ENCODE measurements at regions not wholly inside any gene's neighbourhood (a gene's known extent, or its start where the extent isn't known, plus 50 kb on each side); places are given as distances from the start of the nearest gene placed in this dataset.
"Not testable (repeated sequence)": the region's sequence is repeated elsewhere in the genome, so short reads cannot be mapped to it uniquely, and the experiment has no call there.

- H3K4me2 ChIP-seq (ENCODE audit: low read depth, low read length, poor library complexity, severe bottlenecking) = no peak overlapping the region
- no peaks in the 10 kb centered on the region for H3K9me2 ChIP-seq (replicated peaks; ENCODE audit: insufficient read depth, low read length)
- no peaks in the 10 kb centered on the region for H3K36me3 ChIP-seq (ENCODE audit: insufficient read depth, low read length)
- H3K4me1 ChIP-seq (ENCODE audit: low read length) = no peaks in the 10 kb centered on the region
- no peaks in the 10 kb centered on the region for H4K20me1 ChIP-seq (ENCODE audit: insufficient read depth, low read depth, low read length)
- DNase-seq = no peak
- H3K9ac ChIP-seq (ENCODE audit: low read length) = no peak overlapping the region
- no peaks in the 10 kb centered on the region for H3K27me3 ChIP-seq (ENCODE audit: low read length)
- H3K9me3 ChIP-seq (ENCODE audit: low read length) = no peaks in the 10 kb centered on the region
- no peaks in the 10 kb centered on the region for H3K79me2 ChIP-seq (ENCODE audit: low read length)
- H3K27ac ChIP-seq (ENCODE audit: low read length) = no peak overlapping the region
- no peak overlapping the region for H3K4me3 ChIP-seq (ENCODE audit: low read length)
- no peak overlapping the region for H2AFZ ChIP-seq (ENCODE audit: low read length)
Observed at GRCh38 chr6:101150226-101150625, 243.3 kb upstream of the GRIK2 start.

DNA sequence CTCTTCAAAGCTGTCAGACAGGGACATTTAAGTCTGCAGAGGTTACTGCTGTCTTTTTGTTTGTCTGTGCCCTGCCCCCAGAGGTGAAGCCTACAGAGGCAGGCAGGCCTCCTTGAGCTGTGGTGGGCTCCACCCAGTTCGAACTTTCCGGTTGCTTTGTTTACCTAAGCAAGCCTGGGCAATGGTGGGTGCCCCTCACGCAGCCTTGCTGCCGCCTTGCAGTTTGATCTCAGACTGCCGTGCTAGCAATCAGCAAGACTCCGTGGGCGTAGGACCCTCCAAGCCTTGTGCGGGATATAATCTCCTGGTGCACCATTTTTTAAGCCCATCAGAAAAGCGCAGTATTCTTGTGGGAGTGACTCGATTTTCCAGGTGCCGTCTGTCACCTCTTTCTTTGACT is 235.9 kb upstream of the GRIK2 start:
- not testable (repeated sequence) for H3K27ac ChIP-seq (ENCODE audit: low read length); H3K36me3 ChIP-seq (ENCODE audit: insufficient read depth, low read length); H3K9me3 ChIP-seq (ENCODE audit: low read length); H2AFZ ChIP-seq (ENCODE audit: low read length); H3K79me2 ChIP-seq (ENCODE audit: low read length); H3K4me2 ChIP-seq (ENCODE audit: low read depth, low read length, poor library complexity, severe bottlenecking); DNase-seq; H3K9me2 ChIP-seq (replicated peaks; ENCODE audit: insufficient read depth, low read length); H3K9ac ChIP-seq (ENCODE audit: low read length); H3K4me3 ChIP-seq (ENCODE audit: low read length); H3K4me1 ChIP-seq (ENCODE audit: low read length); H4K20me1 ChIP-seq (ENCODE audit: insufficient read depth, low read depth, low read length); H3K27me3 ChIP-seq (ENCODE audit: low read length)

DNA sequence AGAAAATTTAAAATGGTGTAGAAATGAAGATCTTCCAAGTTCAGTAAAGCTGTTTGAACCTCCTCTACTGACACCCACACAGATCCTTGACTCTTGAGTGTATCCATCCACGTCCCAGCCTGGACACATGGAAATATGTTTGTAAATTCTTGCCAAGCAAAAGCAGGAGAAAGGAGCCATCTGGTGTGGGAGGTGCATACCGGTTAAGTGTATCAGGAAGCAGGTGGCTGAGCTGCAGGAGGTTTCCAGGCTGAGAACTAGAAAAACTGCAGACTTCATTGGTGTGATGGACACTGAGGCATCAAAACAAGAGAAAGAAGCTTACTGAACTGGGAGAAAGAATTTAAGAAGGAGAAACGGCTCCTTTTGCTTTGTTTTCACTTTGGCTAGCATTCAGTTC is 229.9 kb upstream of the GRIK2 start:
- Histone ChIP-seq H3K79me2 (ENCODE audit: low read length) (no peaks in the 10 kb centered on the region), H3K27ac (ENCODE audit: low read length) (no peak overlapping the region), H3K9me2 (replicated peaks; ENCODE audit: insufficient read depth, low read length) (no peaks in the 10 kb centered on the region), H2AFZ (ENCODE audit: low read length) (no peak overlapping the region), H3K36me3 (ENCODE audit: insufficient read depth, low read length) (no peaks in the 10 kb centered on the region), H3K4me3 (ENCODE audit: low read length) (no peak overlapping the region), H3K4me2 (ENCODE audit: low read depth, low read length, poor library complexity, severe bottlenecking) (no peak overlapping the region), H4K20me1 (ENCODE audit: insufficient read depth, low read depth, low read length) (no peaks in the 10 kb centered on the region), H3K9me3 (ENCODE audit: low read length) (no peaks in the 10 kb centered on the region), H3K4me1 (ENCODE audit: low read length) (no peaks in the 10 kb centered on the region), H3K27me3 (ENCODE audit: low read length) (no peaks in the 10 kb centered on the region), H3K9ac (ENCODE audit: low read length) (no peak overlapping the region)
- no peak for DNase-seq

GRCh38 chr6:101167638-101168037 is 225.9 kb upstream of the GRIK2 start:
- Histone ChIP-seq H3K27me3 (ENCODE audit: low read length) (no peaks in the 10 kb centered on the region), H3K4me2 (ENCODE audit: low read depth, low read length, poor library complexity, severe bottlenecking) (no peak overlapping the region), H2AFZ (ENCODE audit: low read length) (no peak overlapping the region), H3K36me3 (ENCODE audit: insufficient read depth, low read length) (no peaks in the 10 kb centered on the region), H3K27ac (ENCODE audit: low read length) (no peak overlapping the region), H3K9ac (ENCODE audit: low read length) (no peak overlapping the region), H3K79me2 (ENCODE audit: low read length) (no peaks in the 10 kb centered on the region), H4K20me1 (ENCODE audit: insufficient read depth, low read depth, low read length) (no peaks in the 10 kb centered on the region), H3K9me2 (replicated peaks; ENCODE audit: insufficient read depth, low read length) (no peaks in the 10 kb centered on the region), H3K9me3 (ENCODE audit: low read length) (no peaks in the 10 kb centered on the region), H3K4me1 (ENCODE audit: low read length) (no peaks in the 10 kb centered on the region), H3K4me3 (ENCODE audit: low read length) (no peak overlapping the region)
- DNase-seq = no peak

DNA sequence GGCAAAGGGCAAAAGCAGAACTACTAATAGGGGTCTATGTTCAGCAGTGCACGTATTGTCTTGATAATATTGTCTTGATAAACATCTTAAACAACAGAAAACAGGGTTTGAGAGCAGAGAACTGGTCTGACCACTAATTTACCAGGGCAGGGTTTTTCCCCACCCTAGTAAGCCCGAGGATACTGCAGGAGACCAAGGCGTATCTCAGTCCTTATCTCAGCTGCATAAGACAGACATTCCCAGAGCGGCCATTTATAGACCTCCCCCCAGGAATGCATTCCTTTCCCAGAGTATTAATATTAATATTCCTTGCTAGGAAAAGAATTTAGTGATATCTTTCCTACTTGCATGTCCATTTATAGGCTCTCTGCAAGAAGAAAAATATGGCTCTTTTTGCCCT is 222.5 kb upstream of the GRIK2 start:
- H4K20me1 ChIP-seq (ENCODE audit: insufficient read depth, low read depth, low read length) = not testable (repeated sequence)

GRCh38 chr6:101178748-101179147 is 214.8 kb upstream of the GRIK2 start:
- Histone ChIP-seq H3K36me3 (ENCODE audit: insufficient read depth, low read length) (no peaks in the 10 kb centered on the region), H3K9me2 (replicated peaks; ENCODE audit: insufficient read depth, low read length) (no peaks in the 10 kb centered on the region), H3K79me2 (ENCODE audit: low read length) (no peaks in the 10 kb centered on the region), H3K4me3 (ENCODE audit: low read length) (no peak overlapping the region), H3K4me2 (ENCODE audit: low read depth, low read length, poor library complexity, severe bottlenecking) (no peak overlapping the region), H3K9ac (ENCODE audit: low read length) (no peak overlapping the region), H4K20me1 (ENCODE audit: insufficient read depth, low read depth, low read length) (no peaks in the 10 kb centered on the region), H3K27me3 (ENCODE audit: low read length) (no peaks in the 10 kb centered on the region), H2AFZ (ENCODE audit: low read length) (no peak overlapping the region), H3K27ac (ENCODE audit: low read length) (no peak overlapping the region), H3K9me3 (ENCODE audit: low read length) (no peaks in the 10 kb centered on the region), H3K4me1 (ENCODE audit: low read length) (no peaks in the 10 kb centered on the region)
- no peak for DNase-seq

More for the DNA sequence above, 222.5 kb upstream of the GRIK2 start:
- not testable (repeated sequence) for H3K27me3 ChIP-seq (ENCODE audit: low read length); H3K79me2 ChIP-seq (ENCODE audit: low read length); H3K36me3 ChIP-seq (ENCODE audit: insufficient read depth, low read length); DNase-seq; H3K9ac ChIP-seq (ENCODE audit: low read length); H3K4me2 ChIP-seq (ENCODE audit: low read depth, low read length, poor library complexity, severe bottlenecking); H3K27ac ChIP-seq (ENCODE audit: low read length); H2AFZ ChIP-seq (ENCODE audit: low read length); H3K9me2 ChIP-seq (replicated peaks; ENCODE audit: insufficient read depth, low read length); H3K4me1 ChIP-seq (ENCODE audit: low read length); H3K4me3 ChIP-seq (ENCODE audit: low read length); H3K9me3 ChIP-seq (ENCODE audit: low read length)

GRCh38 chr6:101181006-101181405 is 212.5 kb upstream of the GRIK2 start:
- no peak overlapping the region for H3K9ac ChIP-seq (ENCODE audit: low read length)
- no peak overlapping the region for H3K4me2 ChIP-seq (ENCODE audit: low read depth, low read length, poor library complexity, severe bottlenecking)
- H3K27ac ChIP-seq (ENCODE audit: low read length) = no peak overlapping the region
- H3K27me3 ChIP-seq (ENCODE audit: low read length) = no peaks in the 10 kb centered on the region
- H3K4me3 ChIP-seq (ENCODE audit: low read length) = no peak overlapping the region
- no peaks in the 10 kb centered on the region for H4K20me1 ChIP-seq (ENCODE audit: insufficient read depth, low read depth, low read length)
- no peaks in the 10 kb centered on the region for H3K4me1 ChIP-seq (ENCODE audit: low read length)
- no peaks in the 10 kb centered on the region for H3K9me2 ChIP-seq (replicated peaks; ENCODE audit: insufficient read depth, low read length)
- no peak overlapping the region for H2AFZ ChIP-seq (ENCODE audit: low read length)
- no peak for DNase-seq
- no peaks in the 10 kb centered on the region for H3K79me2 ChIP-seq (ENCODE audit: low read length)
- H3K36me3 ChIP-seq (ENCODE audit: insufficient read depth, low read length) = no peaks in the 10 kb centered on the region
- H3K9me3 ChIP-seq (ENCODE audit: low read length) = no peaks in the 10 kb centered on the region

- H3K27me3 ChIP-seq (ENCODE audit: low read length); H3K9me3 ChIP-seq (ENCODE audit: low read length); H3K4me3 ChIP-seq (ENCODE audit: low read length); H4K20me1 ChIP-seq (ENCODE audit: insufficient read depth, low read depth, low read length); H3K27ac ChIP-seq (ENCODE audit: low read length); H3K4me1 ChIP-seq (ENCODE audit: low read length); H3K9me2 ChIP-seq (replicated peaks; ENCODE audit: insufficient read depth, low read length); H3K36me3 ChIP-seq (ENCODE audit: insufficient read depth, low read length); H3K9ac ChIP-seq (ENCODE audit: low read length); H3K79me2 ChIP-seq (ENCODE audit: low read length); H2AFZ ChIP-seq (ENCODE audit: low read length); H3K4me2 ChIP-seq (ENCODE audit: low read depth, low read length, poor library complexity, severe bottlenecking); DNase-seq: not testable (repeated sequence)
Observed at GRCh38 chr6:101188285-101188798, 205.2 kb upstream of the GRIK2 start.

DNA sequence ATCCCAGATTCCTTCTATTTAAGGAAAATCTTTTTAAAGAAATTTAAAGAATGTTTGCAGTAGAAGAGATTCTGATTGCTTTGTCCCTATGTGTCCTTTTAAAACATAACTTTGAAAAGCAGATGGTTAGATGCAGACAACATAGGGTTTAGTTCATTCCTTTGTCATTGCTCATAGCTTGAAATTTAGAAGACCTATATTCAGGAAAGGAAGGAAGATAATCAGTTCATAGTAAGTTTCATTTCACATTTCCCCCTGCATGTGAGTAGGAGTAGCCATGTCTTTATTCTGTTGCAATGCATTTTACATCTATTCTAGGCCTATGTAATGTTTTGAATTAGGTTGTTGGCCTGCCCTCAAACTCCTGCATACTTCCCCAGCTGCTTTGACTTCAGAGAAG is 197.9 kb upstream of the GRIK2 start:
- Histone ChIP-seq H2AFZ (ENCODE audit: low read length) (no peak overlapping the region), H3K9me2 (replicated peaks; ENCODE audit: insufficient read depth, low read length) (no peaks in the 10 kb centered on the region), H3K9me3 (ENCODE audit: low read length) (no peaks in the 10 kb centered on the region), H3K4me2 (ENCODE audit: low read depth, low read length, poor library complexity, severe bottlenecking) (no peak overlapping the region), H3K4me1 (ENCODE audit: low read length) (no peaks in the 10 kb centered on the region), H3K79me2 (ENCODE audit: low read length) (no peaks in the 10 kb centered on the region), H3K36me3 (ENCODE audit: insufficient read depth, low read length) (no peaks in the 10 kb centered on the region), H4K20me1 (ENCODE audit: insufficient read depth, low read depth, low read length) (no peaks in the 10 kb centered on the region), H3K4me3 (ENCODE audit: low read length) (no peak overlapping the region), H3K27me3 (ENCODE audit: low read length) (no peaks in the 10 kb centered on the region), H3K9ac (ENCODE audit: low read length) (no peak overlapping the region), H3K27ac (ENCODE audit: low read length) (no peak overlapping the region)
- no peak for DNase-seq

All from Karpas-422 (cell line).